SK-N-SH (cell line): ENCODE measurements at regions not wholly inside any gene's neighbourhood (a gene's known extent, or its start where the extent isn't known, plus 50 kb on each side); places are given as distances from the start of the nearest gene placed in this dataset.

Experiments
- CTCF ChIP-seq: fragments of 200-600 bp; sonication (generic); IDR thresholded peaks from 2 replicates; pipeline ENCODE4 v1.6.1; 2017; ENCODE audit warnings: antibody characterized with exemption, mild to moderate bottlenecking, moderate library complexity
- EP300 ChIP-seq, 2 experiments: IDR thresholded peaks; 2 replicates each; pipeline versions ENCODE4 v1.4.0 to v1.6.1; 2012; ENCODE audit warnings: borderline replicate concordance in 1 of 2, low read depth in 1 of 2, low read length in 1 of 2
- EZH2phosphoT487 ChIP-seq: fragments of 200-600 bp; sonication (generic); IDR thresholded peaks from 2 replicates; pipeline ENCODE4 v1.6.1; 2017; ENCODE audit warnings: low read depth, mixed run types, mild to moderate bottlenecking, antibody characterized with exemption, moderate library complexity, borderline replicate concordance
- FOSL2 ChIP-seq: IDR thresholded peaks from 2 replicates; pipeline ENCODE4 v1.4.0; 2012; ENCODE audit warnings: low read depth, mild to moderate bottlenecking, moderate library complexity, borderline replicate concordance
- JUND ChIP-seq: IDR thresholded peaks from 2 replicates; pipeline ENCODE4 v1.4.0; 2012
- MAX ChIP-seq: IDR thresholded peaks from 2 replicates; pipeline ENCODE4 v1.4.0; 2012; ENCODE audit warnings: low read depth
- MEF2A ChIP-seq: IDR thresholded peaks from 2 replicates; pipeline ENCODE4 v1.4.0; 2012; ENCODE audit warnings: low read depth, borderline replicate concordance
- NFIC ChIP-seq: IDR thresholded peaks from 2 replicates; pipeline ENCODE4 v1.4.0; 2012; ENCODE audit warnings: borderline replicate concordance
- RAD21 ChIP-seq: IDR thresholded peaks from 2 replicates; pipeline ENCODE4 v1.6.1; 2012; ENCODE audit warnings: mild to moderate bottlenecking, low read length
- RCOR1 ChIP-seq: fragments of 150-350 bp; IDR thresholded peaks from 2 replicates; pipeline ENCODE4 v1.6.1; 2017; ENCODE audit warnings: antibody characterized with exemption, low read length
- REST ChIP-seq: IDR thresholded peaks from 2 replicates; pipeline ENCODE4 v1.6.1; 2012; ENCODE audit warnings: mild to moderate bottlenecking, low read depth, low read length, moderate library complexity
- RFX5 ChIP-seq: IDR thresholded peaks from 2 replicates; pipeline ENCODE4 v1.6.1; 2012; ENCODE audit warnings: mild to moderate bottlenecking, improper control_type of control experiment, low read length
- USF2 ChIP-seq: fragments of 150-350 bp; IDR thresholded peaks from 2 replicates; pipeline ENCODE4 v1.6.1; 2017; ENCODE audit warnings: antibody characterized with exemption, low read length, low read depth, borderline replicate concordance

- TF ChIP-seq EP300 (IDR thresholded peaks at IDR 0.05; ENCODE audit: borderline replicate concordance in 1 of 2, low read depth in 1 of 2, low read length in 1 of 2) (no peak), NFIC (no peak), FOSL2 (no peak), CTCF (no peak), MEF2A (no peak), REST (no peak), EZH2phosphoT487 (no peak), USF2 (no peak), RCOR1 (no peak), JUND (no peak), RFX5 (no peak), RAD21 (no peak), MAX (no peak)
These were observed 476.5 kb downstream of the SLC6A15 start for GRCh38 chr12:84436134-84436533.
